K562 (cell line): ENCODE measurements at regions not wholly inside any gene's neighbourhood (a gene's known extent, or its start where the extent isn't known, plus 50 kb on each side); places are given as distances from the start of the nearest gene placed in this dataset.

Source experiments
- ATAC-seq: fragments of 200-7000 bp; cut with Tn5 transposase; 3 replicates; pipeline ENCODE4 v1.9.1; 2020; ENCODE audit warnings: moderate library complexity
- BruUV-seq: library from RNA; stranded (reverse); fragments of 400-500 nt; replicated peaks from 2 replicates; lab custom pipeline; 2021; lab: Mats Ljungman, UMichigan
- CTCF ChIA-PET: fragments of 300-600 bp; formaldehyde crosslinking; extraction: SDS; loops from one replicate; lab custom pipeline; 2021; ENCODE audit warnings: low intra/inter-chr PET ratio; lab: Yijun Ruan, JAX
- POLR2A ChIA-PET: fragments of 300-600, 350-650 bp; sonication (Branson Sonifier 250); formaldehyde crosslinking; extraction: SDS; loops from one replicate; lab custom pipeline; 2021; ENCODE audit warnings: antibody characterized with exemption, inconsistent platforms; lab: Yijun Ruan, JAX
- DNase-seq, 4 experiments: peaks; one replicate each; pipeline versions ENCODE4 v3.0.0 to v3.0.0-alpha.2; 2011 to 2018; ENCODE audit warnings: low spot score in 3 of 4, mixed read lengths in 3 of 4; ENCODE audit errors: extremely low read depth in 1 of 4
- FAIRE-seq: peaks from 2 replicates; lab custom pipeline; 2011; peaks lifted over from hg19 to GRCh38; lab: Jason Lieb, UNC
- H2AFZ ChIP-seq: 2 replicates; pipeline ENCODE4 v1.6.0; 2011; ENCODE audit warnings: low read depth, low read length, control low read depth, inconsistent platforms
- H3K27ac ChIP-seq: fragments of 200-600 bp; 3 replicates; pipeline ENCODE4 v1.8.0; 2011; ENCODE audit warnings: low read depth, mild to moderate bottlenecking, control low read depth, inconsistent platforms, low read length, moderate library complexity, mixed read lengths; ENCODE audit errors: extremely low read depth
- H3K27me3 ChIP-seq, 2 experiments: fragments of 300-600 bp in 1 of 2; 2 replicates in 1 of 2; 3 replicates in 1 of 2; pipeline versions ENCODE4 v1.6.0 to v1.8.0; 2011; ENCODE audit warnings: inconsistent platforms in 2 of 2, low read length in 2 of 2, mild to moderate bottlenecking in 1 of 2, mixed read lengths in 1 of 2, moderate library complexity in 1 of 2; ENCODE audit not compliant: control insufficient read depth in 2 of 2, insufficient read depth in 2 of 2
- H3K36me3 ChIP-seq: fragments of 300-600 bp; 3 replicates; pipeline ENCODE4 v1.8.0; 2011; ENCODE audit warnings: mild to moderate bottlenecking, low read length, inconsistent platforms; ENCODE audit not compliant: control insufficient read depth, insufficient read depth
- H3K4me1 ChIP-seq, 2 experiments: fragments of 200-600 bp in 1 of 2; replicated peaks in 1 of 2; 2 replicates in 1 of 2; 3 replicates in 1 of 2; pipeline versions ENCODE4 v1.5.1 to v1.8.0; 2011; ENCODE audit warnings: inconsistent platforms in 2 of 2, low read length in 2 of 2, mild to moderate bottlenecking in 1 of 2, mixed read lengths in 1 of 2, moderate library complexity in 1 of 2; ENCODE audit not compliant: control insufficient read depth in 2 of 2, insufficient read depth in 2 of 2
- H3K4me2 ChIP-seq: 2 replicates; pipeline ENCODE4 v1.6.1; 2011; ENCODE audit warnings: low read length, control low read depth, inconsistent platforms, mixed read lengths; ENCODE audit not compliant: insufficient read depth
- H3K4me3 ChIP-seq: fragments of 200-600 bp; sonication (generic), shearing (Covaris generic); 2 replicates; pipeline ENCODE4 v1.5.1; 2016; ENCODE audit warnings: control low read depth, inconsistent platforms
- H3K79me2 ChIP-seq: fragments of 200-600 bp; 3 replicates; pipeline ENCODE4 v1.8.0; 2011; ENCODE audit warnings: low read length, inconsistent platforms; ENCODE audit not compliant: control insufficient read depth, insufficient read depth
- H3K9ac ChIP-seq, 2 experiments: 2 replicates each; pipeline versions ENCODE4 v1.6.0 to v1.6.1; 2011; ENCODE audit warnings: low read depth in 2 of 2, low read length in 2 of 2, control low read depth in 1 of 2, inconsistent platforms in 1 of 2, mild to moderate bottlenecking in 1 of 2, mixed read lengths in 1 of 2; ENCODE audit not compliant: insufficient read depth in 1 of 2
- H3K9me1 ChIP-seq: one replicate; pipeline ENCODE4 v1.6.0; 2011; ENCODE audit warnings: inconsistent platforms, mild to moderate bottlenecking, low read length, moderate library complexity; ENCODE audit not compliant: control insufficient read depth, insufficient read depth
- H3K9me3 ChIP-seq: replicated peaks from 2 replicates; pipeline ENCODE4 v1.5.1; 2011; ENCODE audit warnings: low read depth, low read length, inconsistent platforms; ENCODE audit not compliant: control insufficient read depth, insufficient read depth
- H4K20me1 ChIP-seq: replicated peaks from 2 replicates; pipeline ENCODE4 v1.6.1; 2011; ENCODE audit warnings: low read length, inconsistent platforms, mixed read lengths; ENCODE audit not compliant: control insufficient read depth, insufficient read depth
- EP400 ChIP-seq: fragments of 450-650 bp; IDR thresholded peaks from 2 replicates; pipeline ENCODE4 v1.6.1; 2017; ENCODE audit warnings: antibody characterized with exemption, mild to moderate bottlenecking, moderate library complexity
- HDAC8 ChIP-seq: fragments of 450-650 bp; IDR thresholded peaks from 2 replicates; pipeline ENCODE4 v1.6.1; 2016; ENCODE audit warnings: mild to moderate bottlenecking, missing genetic modification characterization, moderate library complexity, missing compliant biosample characterization
- HNRNPL ChIP-seq: fragments of 200-400 bp; formaldehyde crosslinking; IDR thresholded peaks from 2 replicates; pipeline ENCODE4 v1.6.1; 2017; ENCODE audit warnings: low read depth, mild to moderate bottlenecking, low read length
- NEUROD1 ChIP-seq: fragments of 150-350 bp; IDR thresholded peaks from 2 replicates; pipeline ENCODE4 v1.6.1; 2014; ENCODE audit warnings: borderline replicate concordance, low read length, low read depth; ENCODE audit not compliant: partially characterized antibody
- PHF8 ChIP-seq: fragments of 200-600 bp; sonication (generic); IDR thresholded peaks from 2 replicates; pipeline ENCODE4 v1.6.1; 2012; ENCODE audit warnings: mixed run types, mild to moderate bottlenecking, inconsistent platforms, low read length, moderate library complexity, borderline replicate concordance
- POLR2A ChIP-seq: fragments of 450-650 bp; conservative IDR thresholded peaks from 2 replicates; pipeline ENCODE4 v1.6.1; 2016
- PRMT5 ChIP-seq: sonication (generic); formaldehyde crosslinking; IDR thresholded peaks from 2 replicates; pipeline ENCODE4 v1.5.0; 2020; ENCODE audit warnings: missing genetic modification reagents
- SP1 ChIP-seq: sonication (generic); formaldehyde crosslinking; IDR thresholded peaks from 2 replicates; pipeline ENCODE4 v1.8.1; 2022; ENCODE audit warnings: mild to moderate bottlenecking, missing genetic modification reagents
- SRF ChIP-seq, 2 experiments: fragments of 250-450, 450-650 bp in 1 of 2; sonication (Bioruptor Pico) in 1 of 2; sonication (generic) in 1 of 2; formaldehyde crosslinking; IDR thresholded peaks; 2 replicates each; pipeline versions ENCODE4 v1.5.0 to v1.5.1; 2020 to 2022; ENCODE audit warnings: mild to moderate bottlenecking in 1 of 2, missing genetic modification reagents in 1 of 2
- SRSF9 ChIP-seq: fragments of 200-400 bp; formaldehyde crosslinking; IDR thresholded peaks from 2 replicates; pipeline ENCODE4 v1.6.1; 2017; ENCODE audit warnings: low read depth, low read length, borderline replicate concordance
- TAF7 ChIP-seq: fragments of 450-650 bp; IDR thresholded peaks from 2 replicates; pipeline ENCODE4 v1.6.1; 2016; ENCODE audit warnings: missing genetic modification characterization, missing compliant biosample characterization
- ZNF280A ChIP-seq: fragments of 450-650 bp; IDR thresholded peaks from 2 replicates; pipeline ENCODE4 v1.6.1; 2018; ENCODE audit warnings: mild to moderate bottlenecking, low read depth; ENCODE audit not compliant: partially characterized antibody
- ZNF347 ChIP-seq: fragments of 450-650 bp; formaldehyde crosslinking; IDR thresholded peaks from 2 replicates; pipeline ENCODE4 v1.4.0; 2020; ENCODE audit warnings: low read depth, mild to moderate bottlenecking, moderate library complexity
- WGBS: fragments of 100-300 bp; shearing (Covaris generic); methylation state at CpG from one replicate; pipeline ENCODE4 v1.1.6; 2016; ENCODE audit warnings: low coverage, mixed read lengths; ENCODE audit not compliant: insufficient coverage; ENCODE audit errors: missing lambda C conversion rate; 5-methylcytosine and 5-hydroxymethylcytosine counted together
- in situ Hi-C: fragments of 300-500 bp; cut with MboI; formaldehyde crosslinking; loops from 4 replicates; pipeline ENCODE4 v1.15.0; 2018; ENCODE audit warnings: inconsistent platforms, mixed read lengths
- intact Hi-C: fragments of 100-400 bp; cut with micrococcal nuclease; formaldehyde crosslinking; loops from 2 replicates; pipeline ENCODE4 v1.14.2; 2022
- TF ChIP-seq, protein P1 (sequence below): fragments of 450-650 bp; IDR thresholded peaks from 2 replicates; pipeline ENCODE4 v1.6.1; 2016; ENCODE audit warnings: missing biosample characterization, missing genetic modification characterization

GRCh38 chr9:89871871-89872331 is 267.1 kb downstream of the GADD45G start:
- Histone ChIP-seq H4K20me1 (no peaks in the 10 kb centered on the region), H3K27ac (no peak overlapping the region), H3K9ac (no peak overlapping the region), H3K4me1 (no peaks in the 10 kb centered on the region), H3K79me2 (no peaks in the 10 kb centered on the region), H2AFZ (no peak overlapping the region), H3K9me1 (no peaks in the 10 kb centered on the region), H3K4me2 (no peak overlapping the region), H3K27me3 (no peaks in the 10 kb centered on the region; a peak in 1 of 5 replicates), H3K9me3 (no peaks in the 10 kb centered on the region), H3K4me3 (no peak overlapping the region), H3K36me3 (no peaks in the 10 kb centered on the region)
- no TSS peak for BruUV-seq
- intact Hi-C loops (no loop called here), in situ Hi-C loops (no loop called here)
- TF ChIP-seq PRMT5 (CRISPR knock-in tag): no peak
- no peak for TF ChIP-seq SRF (CRISPR knock-in tag; IDR thresholded peaks at IDR 0.05)
- TF ChIP-seq SRSF9: no peak
- no peak for TF ChIP-seq ZNF347 (CRISPR knock-in tag)
- TF ChIP-seq TAF7 (tag): no peak
- TF ChIP-seq HDAC8: no peak
- TF ChIP-seq POLR2A: no peak
- TF ChIP-seq HNRNPL: no peak
- TF ChIP-seq EP400: no peak
- no peak for TF ChIP-seq ZNF280A
- TF ChIP-seq NEUROD1: no peak
- TF ChIP-seq PHF8: no peak
- TF ChIP-seq, protein P1, sequence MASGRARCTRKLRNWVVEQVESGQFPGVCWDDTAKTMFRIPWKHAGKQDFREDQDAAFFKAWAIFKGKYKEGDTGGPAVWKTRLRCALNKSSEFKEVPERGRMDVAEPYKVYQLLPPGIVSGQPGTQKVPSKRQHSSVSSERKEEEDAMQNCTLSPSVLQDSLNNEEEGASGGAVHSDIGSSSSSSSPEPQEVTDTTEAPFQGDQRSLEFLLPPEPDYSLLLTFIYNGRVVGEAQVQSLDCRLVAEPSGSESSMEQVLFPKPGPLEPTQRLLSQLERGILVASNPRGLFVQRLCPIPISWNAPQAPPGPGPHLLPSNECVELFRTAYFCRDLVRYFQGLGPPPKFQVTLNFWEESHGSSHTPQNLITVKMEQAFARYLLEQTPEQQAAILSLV (tag): no peak
- TF ChIP-seq SP1 (CRISPR knock-in tag): no peak
- DNase-seq (no peak), ATAC-seq (no peak), FAIRE-seq (no peak)
- POLR2A ChIA-PET: no interaction called here
- WGBS: 0% methylated on average over 3 of the region's 5 CpGs
- CTCF ChIA-PET: no interaction called here
